GM12878 (cell line): ENCODE measurements at regions not wholly inside any gene's neighbourhood (a gene's known extent, or its start where the extent isn't known, plus 50 kb on each side); places are given as distances from the start of the nearest gene placed in this dataset.

Experiments used
- ATAC-seq: fragments of 200-7000 bp; cut with Tn5 transposase; 3 replicates; pipeline ENCODE4 v1.9.1; 2020; ENCODE audit warnings: mild to moderate bottlenecking, moderate library complexity
- BruUV-seq: library from RNA; stranded (reverse); fragments of 400-500 nt; replicated peaks from 2 replicates; lab custom pipeline; 2021; lab: Mats Ljungman, UMichigan
- CTCF ChIA-PET: fragments of 300-600 bp; sonication (Branson Sonifier 250); formaldehyde crosslinking; extraction: SDS; loops from one replicate; lab custom pipeline; 2021; ENCODE audit warnings: inconsistent platforms; lab: Yijun Ruan, JAX
- POLR2A ChIA-PET: fragments of 350-600 bp; formaldehyde crosslinking; extraction: SDS; loops from one replicate; lab custom pipeline; 2021; ENCODE audit warnings: inconsistent platforms; lab: Charles Lee
- RAD21 ChIA-PET: fragments of 300-600 bp; sonication (Branson Sonifier 250); formaldehyde crosslinking; loops from one replicate; lab custom pipeline; 2023; ENCODE audit warnings: antibody characterized with exemption; ENCODE audit not compliant: unreplicated experiment; lab: Charles Lee
- SMC1A ChIA-PET: fragments of 300-600 bp; sonication (Branson Sonifier 250); formaldehyde crosslinking; loops from one replicate; lab custom pipeline; 2023; ENCODE audit not compliant: unreplicated experiment, uncharacterized antibody; lab: Charles Lee
- DNase-seq: peaks from one replicate; pipeline ENCODE4 v3.0.0-alpha.2; 2011; ENCODE audit warnings: low read depth, low spot score
- FAIRE-seq: peaks from 3 replicates; lab custom pipeline; 2011; peaks lifted over from hg19 to GRCh38; lab: Jason Lieb, UNC
- H2AFZ ChIP-seq: 2 replicates; pipeline ENCODE4 v1.6.0; 2011; ENCODE audit warnings: low read depth, low read length, control low read depth; ENCODE audit not compliant: control insufficient read depth
- H3K27ac ChIP-seq: 2 replicates; pipeline ENCODE4 v1.5.1; 2011; ENCODE audit warnings: control low read depth; ENCODE audit not compliant: control insufficient read depth, insufficient read depth
- H3K27me3 ChIP-seq, 2 experiments: replicated peaks in 1 of 2; 2 replicates each; pipeline versions ENCODE4 v1.6.0 to v1.6.1; 2011; ENCODE audit warnings: low read length in 1 of 2; ENCODE audit not compliant: control insufficient read depth in 2 of 2, insufficient read depth in 2 of 2
- H3K36me3 ChIP-seq, 2 experiments: 2 replicates each; pipeline ENCODE4 v1.5.1; 2011; ENCODE audit warnings: low read length in 1 of 2; ENCODE audit not compliant: control insufficient read depth in 2 of 2, insufficient read depth in 2 of 2
- H3K4me1 ChIP-seq: 2 replicates; pipeline ENCODE4 v1.6.1; 2011; ENCODE audit warnings: mild to moderate bottlenecking, low read length, moderate library complexity, mixed read lengths; ENCODE audit not compliant: control insufficient read depth, insufficient read depth
- H3K4me2 ChIP-seq: 2 replicates; pipeline ENCODE4 v1.6.0; 2011; ENCODE audit warnings: control low read depth; ENCODE audit not compliant: control insufficient read depth, insufficient read depth
- H3K4me3 ChIP-seq: fragments of 200-600 bp; sonication (generic); 2 replicates; pipeline ENCODE4 v1.5.1; 2016
- H3K79me2 ChIP-seq: 2 replicates; pipeline ENCODE4 v1.6.0; 2011; ENCODE audit warnings: low read length; ENCODE audit not compliant: control insufficient read depth, insufficient read depth
- H3K9ac ChIP-seq: 2 replicates; pipeline ENCODE4 v1.8.0; 2011; ENCODE audit warnings: low read length, control low read depth, mixed read lengths; ENCODE audit not compliant: control insufficient read depth, insufficient read depth
- H3K9me3 ChIP-seq: replicated peaks from 3 replicates; pipeline ENCODE4 v1.5.1; 2011; ENCODE audit warnings: mild to moderate bottlenecking, low read length; ENCODE audit not compliant: control insufficient read depth, insufficient read depth
- H4K20me1 ChIP-seq: 2 replicates; pipeline ENCODE4 v1.6.0; 2011; ENCODE audit not compliant: control insufficient read depth, insufficient read depth
- MTA2 ChIP-seq: fragments of 450-650 bp; IDR thresholded peaks from 2 replicates; pipeline ENCODE4 v1.6.1; 2016; ENCODE audit warnings: low read depth, mild to moderate bottlenecking, moderate library complexity
- PBX3 ChIP-seq: IDR thresholded peaks from 2 replicates; pipeline ENCODE4 v1.6.1; 2011; ENCODE audit warnings: mild to moderate bottlenecking, low read depth, low read length, moderate library complexity; ENCODE audit not compliant: insufficient replicate concordance
- SPI1 ChIP-seq: IDR thresholded peaks from 2 replicates; pipeline ENCODE4 v1.6.1; 2011; ENCODE audit warnings: low read depth, mild to moderate bottlenecking, low read length, moderate library complexity, borderline replicate concordance; ENCODE audit not compliant: insufficient read depth
- WGBS: methylation state at CpG from one replicate; pipeline ENCODE4 v1.1.6; 2016; ENCODE audit warnings: low lambda C conversion rate; ENCODE audit not compliant: insufficient replicate concordance, insufficient coverage; ENCODE audit errors: missing lambda C conversion rate; 5-methylcytosine and 5-hydroxymethylcytosine counted together
- in situ Hi-C: fragments of 300-500 bp; cut with MboI; formaldehyde crosslinking; loops from 9 replicates; pipeline ENCODE4 v1.14.3; 2018; ENCODE audit warnings: mixed read lengths
- intact Hi-C: fragments of 100-400 bp; cut with micrococcal nuclease; formaldehyde crosslinking; loops from one replicate; pipeline ENCODE4 v1.14.2; 2022; ENCODE audit not compliant: unreplicated experiment

GRCh38 chr6:90459225-90459758 is 127.6 kb downstream of the MAP3K7 start:
- POLR2A ChIA-PET = no interaction called here
- ATAC-seq (no peak), FAIRE-seq (no peak), DNase-seq (no peak)
- peaks cover 1 to 7% of the 10 kb centered on the region in 2 experiments; a peak in 3 of 4 replicates for H3K27me3 ChIP-seq
- no peak overlapping the region for H3K4me2 ChIP-seq
- CTCF ChIA-PET = interaction anchor here (1.1 kb wide), 1 partner anchor 15 kb away, joined by 4 read pairs; no protein-coding TSS in a partner anchor
- BruUV-seq = no TSS peak
- H3K36me3 ChIP-seq = no peaks in the 10 kb centered on the region
- RAD21 ChIA-PET = no interaction called here
- in situ Hi-C loops (no loop called here), intact Hi-C loops (no loop called here)
- SMC1A ChIA-PET = interaction anchor here (0.6 to 1.3 kb wide), 2 partner anchors 58 to 462 kb away, joined by 3 read pairs; no protein-coding TSS in a partner anchor
- H3K4me3 ChIP-seq = no peak overlapping the region
- no peaks in the 10 kb centered on the region for H3K79me2 ChIP-seq
- no peak overlapping the region for H3K27ac ChIP-seq
- no peaks in the 10 kb centered on the region for H3K4me1 ChIP-seq
- H2AFZ ChIP-seq = no peak overlapping the region
- TF ChIP-seq PBX3 (no peak), MTA2 (no peak), SPI1 (peak; percentile 41; the same call in 1 of the 2 replicates)
- 27% methylated on average over 4 of the region's 4 CpGs for WGBS
- H3K9ac ChIP-seq = no peak overlapping the region
- H3K9me3 ChIP-seq = peaks cover 3% of the 10 kb centered on the region; the same call in 2 of the 3 replicates
- no peaks in the 10 kb centered on the region for H4K20me1 ChIP-seq
